ENCODE measurements at regions not wholly inside any gene's neighbourhood (a gene's known extent, or its start where the extent isn't known, plus 50 kb on each side); places are given as distances from the start of the nearest gene placed in this dataset.
"Not testable (repeated sequence)": the region's sequence is repeated elsewhere in the genome, so short reads cannot be mapped to it uniquely, and the experiment has no call there.

DNA sequence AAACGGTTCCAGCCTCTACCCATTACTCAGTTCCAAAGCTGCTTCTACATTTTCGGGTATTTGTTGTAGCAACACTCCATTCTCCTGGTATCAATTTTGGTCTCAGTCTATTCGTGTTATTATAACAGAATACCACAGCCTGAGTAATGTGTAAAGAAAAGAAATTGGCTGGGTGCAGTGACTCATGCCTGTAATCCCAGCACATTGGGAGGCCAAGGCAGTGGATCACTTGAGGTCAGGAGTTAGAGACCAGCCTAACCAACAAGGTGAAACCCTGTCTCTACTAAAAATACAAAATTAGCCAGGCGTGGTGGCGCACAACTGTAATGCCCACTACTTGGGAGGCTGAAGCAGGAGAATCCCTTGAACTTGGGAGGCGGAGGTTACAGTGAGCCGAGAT, 213.9 kb downstream of the SPATA31A6 start:
- TF ChIP-seq, protein P1, sequence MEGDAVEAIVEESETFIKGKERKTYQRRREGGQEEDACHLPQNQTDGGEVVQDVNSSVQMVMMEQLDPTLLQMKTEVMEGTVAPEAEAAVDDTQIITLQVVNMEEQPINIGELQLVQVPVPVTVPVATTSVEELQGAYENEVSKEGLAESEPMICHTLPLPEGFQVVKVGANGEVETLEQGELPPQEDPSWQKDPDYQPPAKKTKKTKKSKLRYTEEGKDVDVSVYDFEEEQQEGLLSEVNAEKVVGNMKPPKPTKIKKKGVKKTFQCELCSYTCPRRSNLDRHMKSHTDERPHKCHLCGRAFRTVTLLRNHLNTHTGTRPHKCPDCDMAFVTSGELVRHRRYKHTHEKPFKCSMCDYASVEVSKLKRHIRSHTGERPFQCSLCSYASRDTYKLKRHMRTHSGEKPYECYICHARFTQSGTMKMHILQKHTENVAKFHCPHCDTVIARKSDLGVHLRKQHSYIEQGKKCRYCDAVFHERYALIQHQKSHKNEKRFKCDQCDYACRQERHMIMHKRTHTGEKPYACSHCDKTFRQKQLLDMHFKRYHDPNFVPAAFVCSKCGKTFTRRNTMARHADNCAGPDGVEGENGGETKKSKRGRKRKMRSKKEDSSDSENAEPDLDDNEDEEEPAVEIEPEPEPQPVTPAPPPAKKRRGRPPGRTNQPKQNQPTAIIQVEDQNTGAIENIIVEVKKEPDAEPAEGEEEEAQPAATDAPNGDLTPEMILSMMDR (IDR thresholded peaks at IDR 0.05; ENCODE audit: control extremely low read depth in 1 of 3, insufficient read depth in 1 of 3, low read depth in 1 of 3, low read length in 3 of 3) = not testable (repeated sequence)
- not testable (repeated sequence) for TF ChIP-seq POLR2AphosphoS5 (IDR thresholded peaks at IDR 0.05; ENCODE audit: low read depth, low read length); RFX5 (IDR thresholded peaks at IDR 0.05; ENCODE audit: borderline replicate concordance, low read depth, low read length); CEBPB (IDR thresholded peaks at IDR 0.05; ENCODE audit: low read depth, low read length); MAFK (IDR thresholded peaks at IDR 0.05; ENCODE audit: low read depth, low read length); SUZ12 (IDR thresholded peaks at IDR 0.05; ENCODE audit: low read length); TAF1 (IDR thresholded peaks at IDR 0.05; ENCODE audit: low read depth, low read length); SIN3A (conservative IDR thresholded peaks at IDR 0.05 in 1 of 2, IDR thresholded peaks at IDR 0.05 in 1 of 2; ENCODE audit: low read depth in 1 of 2, low read length in 2 of 2); MAX (IDR thresholded peaks at IDR 0.05); RAD21 (IDR thresholded peaks at IDR 0.05 in 1 of 2, conservative IDR thresholded peaks at IDR 0.05 in 1 of 2; ENCODE audit: low read depth in 2 of 2, low read length in 2 of 2); RXRA (IDR thresholded peaks at IDR 0.05; ENCODE audit: insufficient read depth, low read depth, low read length); SRF (IDR thresholded peaks at IDR 0.05; ENCODE audit: low read depth, low read length); GABPA (IDR thresholded peaks at IDR 0.05; ENCODE audit: borderline replicate concordance, insufficient read depth, low read length)
